Breast epithelium (tissue), 4 donors: ENCODE measurements at regions not wholly inside any gene's neighbourhood (a gene's known extent, or its start where the extent isn't known, plus 50 kb on each side); places are given as distances from the start of the nearest gene placed in this dataset.

ENCODE experiments used
- DNase-seq, 2 donors: peaks; one replicate each; pipeline ENCODE4 v3.0.0-alpha.2; 2019; ENCODE audit warnings: low spot score in 2 of 2
- H3K27ac ChIP-seq, 2 donors: fragments of 200-600 bp; sonication (generic) in 1 of 2; one replicate each; pipeline ENCODE4 v1.5.1; 2016 to 2019; ENCODE audit warnings: mild to moderate bottlenecking in 1 of 2
- H3K27me3 ChIP-seq, 2 donors: fragments of 200-600 bp; sonication (generic) in 1 of 2; one replicate each; pipeline versions ENCODE4 v1.5.1 to v1.6.0; 2017 to 2019; ENCODE audit warnings: control low read depth in 1 of 2, mild to moderate bottlenecking in 1 of 2
- H3K36me3 ChIP-seq: fragments of 200-600 bp; one replicate; pipeline ENCODE4 v1.5.1; 2019
- H3K4me1 ChIP-seq, 2 donors: fragments of 200-600 bp; sonication (generic); one replicate each; pipeline ENCODE4 v1.5.1; 2016 to 2019; ENCODE audit warnings: control low read depth in 1 of 2
- H3K4me3 ChIP-seq, 3 donors: fragments of 200-600 bp; sonication (generic); 1 replicate in 2 of 3; 2 replicates in 1 of 3; pipeline ENCODE4 v1.5.1; 2016 to 2019; ENCODE audit warnings: mild to moderate bottlenecking in 3 of 3, moderate library complexity in 2 of 3
- H3K9me3 ChIP-seq, 2 donors: fragments of 200-600 bp; sonication (generic) in 1 of 2; one replicate each; pipeline ENCODE4 v1.5.1; 2016 to 2019; ENCODE audit warnings: control low read depth in 1 of 2
- CTCF ChIP-seq, 3 donors: fragments of 450-650 bp; IDR thresholded peaks; one replicate each; pipeline ENCODE4 v1.5.1; 2016 to 2017; ENCODE audit warnings: antibody characterized with exemption in 3 of 3, mild to moderate bottlenecking in 3 of 3, moderate library complexity in 3 of 3
- POLR2A ChIP-seq: fragments of 450-650 bp; IDR thresholded peaks from one replicate; pipeline ENCODE4 v1.6.1; 2016; ENCODE audit warnings: antibody characterized with exemption, mild to moderate bottlenecking, moderate library complexity
- POLR2AphosphoS5 ChIP-seq, 3 donors: sonication (generic); formaldehyde crosslinking; IDR thresholded peaks; one replicate each; pipeline ENCODE4 v1.6.1; 2017; ENCODE audit warnings: antibody characterized with exemption in 3 of 3
- intact Hi-C: fragments of 100-400 bp; cut with DNase I; formaldehyde crosslinking; loops from one replicate; pipeline ENCODE4 v1.15.1; 2023; ENCODE audit warnings: low total_unique reads

- intact Hi-C loops, result no loop called here
- no peaks in the 10 kb centered on the region for H3K4me1 ChIP-seq
- H3K9me3 ChIP-seq, result no peaks in the 10 kb centered on the region
- no peak for DNase-seq
- H3K27me3 ChIP-seq, result no peaks in the 10 kb centered on the region
- no peak for TF ChIP-seq POLR2AphosphoS5 (IDR thresholded peaks at IDR 0.05)
- no peak for TF ChIP-seq CTCF (IDR thresholded peaks at IDR 0.05)
- TF ChIP-seq POLR2A, result no peak
- H3K27ac ChIP-seq, result peak overlapping the region in 1 of 2 donors; percentile 82
- H3K36me3 ChIP-seq, result no peaks in the 10 kb centered on the region
- peak overlapping the region; percentile 54 to 76 (median 67) for H3K4me3 ChIP-seq
Measured at GRCh38 chr5:127228540-127229184, 61.9 kb upstream of the MEGF10 start.

DNA sequence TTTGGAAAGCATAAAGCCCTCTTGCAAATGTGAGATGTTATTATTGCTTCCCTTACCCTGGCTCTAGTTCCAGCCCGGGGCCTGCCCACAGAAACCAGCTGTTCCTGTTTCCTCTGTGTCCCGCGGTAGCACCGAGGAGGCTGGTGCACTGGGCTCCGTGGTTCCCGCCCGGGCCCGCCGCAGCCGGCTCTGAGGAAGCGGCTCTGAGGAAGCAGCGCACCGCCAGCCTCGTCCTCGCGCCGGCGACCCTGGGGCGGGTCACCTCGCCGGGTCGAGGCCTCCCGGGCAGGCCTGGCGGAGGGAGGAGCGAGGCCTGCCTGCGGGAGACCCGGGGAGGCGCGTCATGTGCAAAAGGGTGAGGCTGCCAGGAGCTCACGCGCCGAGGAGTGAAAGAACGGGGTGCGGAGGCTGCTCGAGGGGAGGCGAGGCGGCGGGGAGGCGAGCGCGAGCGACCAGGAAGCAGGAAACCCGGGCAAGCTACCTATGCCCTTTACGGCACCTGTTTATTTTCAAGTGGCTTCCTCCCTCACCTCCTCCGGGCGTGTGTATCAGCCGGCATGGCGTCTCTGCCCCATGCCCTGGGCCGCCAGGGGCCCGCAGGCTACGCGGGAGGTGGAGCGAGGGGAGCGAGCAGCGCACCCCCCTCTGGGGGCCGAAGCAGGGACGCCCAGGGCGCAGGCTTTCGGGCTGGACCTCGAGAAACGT lies 61.3 kb upstream of the MEGF10 start:
- Histone ChIP-seq H3K27me3 (no peaks in the 10 kb centered on the region), H3K4me3 (peak overlapping the region; percentile 54 to 76 (median 67)), H3K4me1 (no peaks in the 10 kb centered on the region), H3K9me3 (no peaks in the 10 kb centered on the region), H3K36me3 (no peaks in the 10 kb centered on the region), H3K27ac (peak overlapping the region; percentile 70 to 82)
- peak; percentile 40 to 71 for DNase-seq
- intact Hi-C loops, result no loop called here
- TF ChIP-seq POLR2AphosphoS5 (IDR thresholded peaks at IDR 0.05) (peak in 1 of 3 donors; percentile 13), CTCF (IDR thresholded peaks at IDR 0.05) (no peak), POLR2A (no peak)

- no peaks in the 10 kb centered on the region for H3K36me3 ChIP-seq
- no peak for DNase-seq
- no peaks in the 10 kb centered on the region for H3K27me3 ChIP-seq
- intact Hi-C loops, result no loop called here
- TF ChIP-seq CTCF (IDR thresholded peaks at IDR 0.05) (no peak), POLR2A (no peak), POLR2AphosphoS5 (IDR thresholded peaks at IDR 0.05) (no peak)
- H3K4me3 ChIP-seq, result no peak overlapping the region
- H3K4me1 ChIP-seq, result no peaks in the 10 kb centered on the region
- no peak overlapping the region for H3K27ac ChIP-seq
- H3K9me3 ChIP-seq, result no peaks in the 10 kb centered on the region
Measured at GRCh38 chr5:127231118-127231517, 59.5 kb upstream of the MEGF10 start.

- Histone ChIP-seq H3K27ac (no peak overlapping the region), H3K27me3 (no peaks in the 10 kb centered on the region), H3K9me3 (no peaks in the 10 kb centered on the region), H3K4me1 (no peaks in the 10 kb centered on the region), H3K4me3 (no peak overlapping the region), H3K36me3 (no peaks in the 10 kb centered on the region)
- intact Hi-C loops, result no loop called here
- TF ChIP-seq CTCF (IDR thresholded peaks at IDR 0.05), result no peak
- no peak for TF ChIP-seq POLR2AphosphoS5 (IDR thresholded peaks at IDR 0.05)
- TF ChIP-seq POLR2A, result no peak
- DNase-seq, result no peak
Measured at GRCh38 chr5:127233590-127233989, 57.0 kb upstream of the MEGF10 start.

DNA sequence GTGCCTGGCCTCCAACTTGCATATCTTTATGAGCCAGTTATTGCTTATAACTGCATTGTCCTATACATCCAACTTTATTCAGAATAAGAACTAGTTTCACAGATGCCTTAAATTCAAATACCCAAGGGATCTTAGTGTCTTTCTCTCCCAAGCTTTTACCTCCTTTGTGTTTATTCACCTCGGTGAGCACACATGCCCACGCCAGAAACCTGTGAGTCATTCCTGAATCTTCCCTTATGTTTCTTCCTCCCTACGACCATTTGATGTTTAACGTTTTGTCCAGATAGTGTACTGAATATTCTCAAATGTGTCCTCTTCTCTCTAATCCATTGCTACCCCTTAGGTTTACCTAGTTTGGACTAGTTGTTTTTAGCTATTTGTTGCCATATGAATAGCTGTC lies 55.5 kb upstream of the MEGF10 start:
- H3K27me3 ChIP-seq, result no peaks in the 10 kb centered on the region
- DNase-seq, result no peak
- intact Hi-C loops, result no loop called here
- no peaks in the 10 kb centered on the region for H3K36me3 ChIP-seq
- no peaks in the 10 kb centered on the region for H3K9me3 ChIP-seq
- no peaks in the 10 kb centered on the region for H3K4me1 ChIP-seq
- no peak overlapping the region for H3K27ac ChIP-seq
- TF ChIP-seq CTCF (IDR thresholded peaks at IDR 0.05) (no peak), POLR2A (no peak), POLR2AphosphoS5 (IDR thresholded peaks at IDR 0.05) (no peak)
- no peak overlapping the region for H3K4me3 ChIP-seq
